CD4-positive, alpha-beta memory T cell (primary cell): ENCODE measurements at regions not wholly inside any gene's neighbourhood (a gene's known extent, or its start where the extent isn't known, plus 50 kb on each side); places are given as distances from the start of the nearest gene placed in this dataset.

ENCODE experiments used
- CTCF ChIA-PET: fragments of 350-600 bp; sonication (Branson Sonifier 250); formaldehyde crosslinking; loops from one replicate; lab custom pipeline; 2021; ENCODE audit warnings: inconsistent platforms; ENCODE audit not compliant: partially characterized antibody; lab: Charles Lee
- POLR2A ChIA-PET: fragments of 350-600 bp; sonication (Branson Sonifier 250); formaldehyde crosslinking; loops from one replicate; lab custom pipeline; 2021; ENCODE audit not compliant: partially characterized antibody; lab: Charles Lee
- DNase-seq, 5 donors: peaks; one replicate each; pipeline versions ENCODE4 v3.0.0 to v3.0.0-alpha.2; 2020 to 2022; ENCODE audit warnings: mixed read lengths in 1 of 5
- H3K27ac ChIP-seq: one replicate; pipeline ENCODE4 v1.7.0; 2013; ENCODE audit warnings: low read depth, low read length
- H3K27me3 ChIP-seq: 2 replicates; pipeline ENCODE4 v1.7.0; 2013; ENCODE audit warnings: mild to moderate bottlenecking, low read length, moderate library complexity; ENCODE audit not compliant: insufficient read depth
- H3K36me3 ChIP-seq: 2 replicates; pipeline ENCODE4 v1.7.0; 2013; ENCODE audit warnings: mild to moderate bottlenecking, low read length, moderate library complexity; ENCODE audit not compliant: insufficient read depth
- H3K4me1 ChIP-seq: 2 replicates; pipeline ENCODE4 v1.7.0; 2013; ENCODE audit warnings: mild to moderate bottlenecking, low read length, moderate library complexity; ENCODE audit not compliant: insufficient read depth
- H3K4me3 ChIP-seq, 2 donors: one replicate each; pipeline ENCODE4 v1.7.0; 2013; ENCODE audit warnings: low read length in 2 of 2, mild to moderate bottlenecking in 1 of 2
- H3K9me3 ChIP-seq, 2 donors: one replicate each; pipeline ENCODE4 v1.7.0; 2013; ENCODE audit warnings: low read length in 2 of 2, control low read depth in 1 of 2; ENCODE audit not compliant: control insufficient read depth in 1 of 2
- H3K27ac Mint-ChIP-seq, 7 donors: one replicate each; pipeline ENCODE4 v1.8.0; 2020 to 2021; ENCODE audit warnings: mixed read lengths in 7 of 7, mild to moderate bottlenecking in 6 of 7, inconsistent platforms in 3 of 7, moderate library complexity in 3 of 7
- H3K27me3 Mint-ChIP-seq, 2 donors: one replicate each; pipeline ENCODE4 v1.8.0; 2020 to 2021; ENCODE audit warnings: mixed read lengths in 2 of 2
- H3K36me3 Mint-ChIP-seq, 2 donors: one replicate each; pipeline ENCODE4 v1.8.0; 2020 to 2021; ENCODE audit warnings: mixed read lengths in 2 of 2, inconsistent platforms in 1 of 2, mild to moderate bottlenecking in 1 of 2
- H3K4me1 Mint-ChIP-seq, 4 donors: one replicate each; pipeline ENCODE4 v1.8.0; 2020 to 2021; ENCODE audit warnings: mixed read lengths in 4 of 4, mild to moderate bottlenecking in 1 of 4
- H3K4me3 Mint-ChIP-seq, 8 donors: one replicate each; pipeline ENCODE4 v1.8.0; 2020 to 2021; ENCODE audit warnings: mixed read lengths in 8 of 8, mild to moderate bottlenecking in 7 of 8, moderate library complexity in 6 of 8, inconsistent platforms in 3 of 8
- H3K9me3 Mint-ChIP-seq, 8 donors: one replicate each; pipeline ENCODE4 v1.8.0; 2020 to 2021; ENCODE audit warnings: mixed read lengths in 8 of 8, mild to moderate bottlenecking in 5 of 8, inconsistent platforms in 3 of 8, moderate library complexity in 1 of 8
- intact Hi-C: fragments of 100-400 bp; cut with micrococcal nuclease; formaldehyde crosslinking; loops from one replicate; pipeline ENCODE4 v1.15.1; 2023

DNA sequence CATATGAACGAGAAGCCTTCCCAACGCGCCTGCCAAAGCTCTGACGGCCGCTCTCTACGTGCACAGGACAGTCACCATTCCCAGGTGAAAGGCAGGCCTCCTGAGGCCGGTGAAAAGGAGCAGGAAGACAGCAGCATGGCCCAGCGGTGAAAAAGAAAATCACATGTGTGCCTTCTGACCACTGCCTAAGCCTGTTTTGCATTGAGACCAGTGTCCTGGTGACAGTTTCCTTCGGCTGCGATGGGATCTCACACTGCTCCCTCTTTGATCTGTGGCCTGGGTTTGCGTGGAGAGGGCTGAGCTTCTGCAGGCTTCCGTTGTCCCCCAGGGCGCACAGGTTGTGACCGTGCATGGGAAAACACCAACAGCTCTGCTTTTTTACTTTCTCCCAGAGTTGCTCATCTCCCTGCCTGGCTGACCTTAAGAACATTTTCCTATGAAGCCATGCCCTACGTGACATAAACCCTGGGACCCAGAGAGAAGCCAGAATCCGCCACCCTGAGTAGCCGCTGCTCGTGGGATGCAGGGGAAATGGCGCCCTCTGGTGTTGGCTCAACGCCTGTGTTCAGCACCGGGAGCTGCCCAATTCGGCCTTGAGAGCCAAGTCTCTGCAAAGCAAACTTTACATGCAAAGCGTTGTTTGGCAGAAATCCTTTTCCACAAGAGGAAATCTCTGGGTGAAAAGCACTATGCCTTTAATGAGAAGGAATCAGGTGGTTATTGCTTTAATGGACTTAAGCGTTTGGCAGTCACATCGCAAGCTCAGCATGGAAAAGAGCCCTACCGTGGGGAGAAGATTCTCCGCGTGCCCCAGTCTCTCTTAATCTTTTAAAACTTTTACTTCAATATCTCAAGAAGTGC lies 112.2 kb upstream of the GPR12 start:
- Mint-ChIP-seq H3K27ac (no peak overlapping the region), H3K4me3 (no peak overlapping the region), H3K27me3 (peaks cover 5 to 8% of the 10 kb centered on the region in 2 donors), H3K36me3 (no peaks in the 10 kb centered on the region), H3K9me3 (peaks cover 0 to 12% (median 9%) of the 10 kb centered on the region in 8 donors), H3K4me1 (no peaks in the 10 kb centered on the region)
- H3K4me3 ChIP-seq: no peak overlapping the region
- H3K27ac ChIP-seq: no peak overlapping the region
- intact Hi-C loops: loop anchor here (1.0 to 5.0 kb wide), 2 partner anchors 164 to 690 kb away; no protein-coding TSS in a partner anchor
- no peaks in the 10 kb centered on the region for H3K36me3 ChIP-seq
- no peaks in the 10 kb centered on the region for H3K4me1 ChIP-seq
- no peaks in the 10 kb centered on the region for H3K9me3 ChIP-seq
- POLR2A ChIA-PET: no interaction called here
- CTCF ChIA-PET: interaction anchor here (0.7 to 4.2 kb wide), 7 partner anchors 8 to 688 kb away, joined by 3 to 30 read pairs (median 3); no protein-coding TSS in a partner anchor
- DNase-seq: peak in 4 of 5 donors; percentile 16 to 32 (median 26)
- no peaks in the 10 kb centered on the region for H3K27me3 ChIP-seq

DNA sequence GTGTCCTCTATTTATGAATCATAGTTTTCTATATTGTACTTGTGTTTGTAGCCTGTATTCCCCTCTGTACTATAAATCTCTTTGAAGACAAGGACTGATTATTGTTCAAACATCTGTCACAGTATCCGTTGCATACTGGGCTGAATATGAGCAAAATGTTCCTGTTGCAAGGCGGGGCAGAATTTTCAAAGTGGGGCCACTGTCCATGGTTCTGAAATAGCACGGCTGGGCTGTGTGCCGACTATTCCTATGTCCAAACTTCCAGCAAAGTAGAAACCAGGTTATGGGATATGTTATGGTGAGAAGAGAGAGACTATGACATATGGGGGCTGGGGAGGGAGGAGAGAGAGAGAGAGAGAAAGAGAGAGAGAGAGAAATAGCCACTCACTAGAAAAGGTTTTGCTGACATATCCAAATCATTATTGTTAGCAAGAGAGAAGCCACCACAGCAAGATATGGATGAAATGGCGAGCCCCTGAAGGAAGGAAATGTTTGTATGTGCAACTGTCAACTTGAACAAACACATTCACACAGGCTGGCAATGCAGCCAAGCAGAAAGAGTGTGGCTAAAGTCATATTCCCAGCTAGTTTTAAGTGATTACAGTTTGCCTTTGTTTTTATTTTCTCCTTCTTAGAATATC lies 107.0 kb upstream of the GPR12 start:
- no peaks in the 10 kb centered on the region for H3K9me3 ChIP-seq
- H3K4me3 Mint-ChIP-seq: no peak overlapping the region
- no peak overlapping the region for H3K27ac Mint-ChIP-seq
- peaks cover 0 to 3% (median 0%) of the 10 kb centered on the region in 8 donors for H3K9me3 Mint-ChIP-seq
- H3K4me3 ChIP-seq: no peak overlapping the region
- no peaks in the 10 kb centered on the region for H3K36me3 Mint-ChIP-seq
- ChIA-PET POLR2A (no interaction called here), CTCF (interaction anchor here (1.1 to 1.4 kb wide), 2 partner anchors 63 to 160 kb away, joined by 3 to 4 read pairs; no protein-coding TSS in a partner anchor)
- H3K27me3 ChIP-seq: no peaks in the 10 kb centered on the region
- peaks cover 3 to 12% of the 10 kb centered on the region in 2 donors for H3K27me3 Mint-ChIP-seq
- DNase-seq: peak in 1 of 5 donors; percentile 2
- intact Hi-C loops: no loop called here
- H3K4me1 Mint-ChIP-seq: no peaks in the 10 kb centered on the region
- H3K27ac ChIP-seq: no peak overlapping the region
- no peaks in the 10 kb centered on the region for H3K36me3 ChIP-seq
- no peaks in the 10 kb centered on the region for H3K4me1 ChIP-seq

DNA sequence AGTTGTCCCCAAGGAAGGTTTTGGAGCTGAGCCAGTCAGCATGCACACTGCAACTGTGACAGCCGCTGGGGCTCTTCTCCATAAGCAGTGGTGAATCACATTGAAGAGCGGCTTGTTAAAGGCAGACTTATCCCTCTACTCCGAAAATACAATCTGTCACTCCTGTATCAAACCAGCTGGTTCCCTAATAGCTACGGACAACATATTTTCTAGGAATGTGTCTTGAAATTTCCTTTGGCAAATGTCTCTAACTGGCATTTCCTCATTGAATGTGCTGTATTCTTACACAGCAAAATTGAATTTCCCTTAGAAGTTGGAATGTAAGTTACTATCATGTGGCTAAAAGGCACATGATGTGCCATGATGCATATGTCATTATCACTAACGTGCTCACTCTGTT lies 104.0 kb upstream of the GPR12 start:
- no peak overlapping the region for H3K27ac Mint-ChIP-seq
- Histone ChIP-seq H3K27ac (no peak overlapping the region), H3K27me3 (no peaks in the 10 kb centered on the region), H3K9me3 (no peaks in the 10 kb centered on the region), H3K4me3 (no peak overlapping the region), H3K4me1 (no peaks in the 10 kb centered on the region), H3K36me3 (no peaks in the 10 kb centered on the region)
- no peak overlapping the region for H3K4me3 Mint-ChIP-seq
- POLR2A ChIA-PET: no interaction called here
- H3K9me3 Mint-ChIP-seq: peaks cover 0 to 7% (median 3%) of the 10 kb centered on the region in 8 donors
- no peaks in the 10 kb centered on the region for H3K4me1 Mint-ChIP-seq
- no peaks in the 10 kb centered on the region for H3K36me3 Mint-ChIP-seq
- intact Hi-C loops: no loop called here
- CTCF ChIA-PET: interaction anchor here (0.7 kb wide), 1 partner anchor 8 kb away, joined by 3 read pairs; no protein-coding TSS in a partner anchor
- no peak for DNase-seq
- H3K27me3 Mint-ChIP-seq: peaks cover 7 to 25% of the 10 kb centered on the region in 2 donors

DNA sequence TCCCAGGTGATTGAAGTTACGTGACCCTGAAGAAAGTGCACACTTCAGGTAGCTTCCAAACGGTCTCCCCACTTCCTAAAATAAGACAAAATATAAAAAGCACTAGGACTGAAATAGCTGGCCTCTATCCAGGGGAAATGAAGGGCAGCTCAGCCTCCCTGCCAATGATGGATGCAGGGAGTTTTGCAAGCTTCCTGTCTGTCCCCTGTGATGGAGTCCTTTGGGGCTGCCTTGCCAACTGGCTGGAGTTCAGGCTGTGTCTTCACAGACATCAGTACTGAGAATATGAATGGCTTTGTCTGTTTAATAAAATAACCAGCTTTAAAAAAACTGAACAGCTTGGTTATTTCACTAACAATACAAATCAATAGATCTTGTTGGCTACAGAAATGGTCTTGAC lies 101.4 kb upstream of the GPR12 start:
- no peak for DNase-seq
- intact Hi-C loops: no loop called here
- Mint-ChIP-seq H3K4me3 (no peak overlapping the region), H3K4me1 (no peaks in the 10 kb centered on the region), H3K27ac (no peak overlapping the region), H3K36me3 (no peaks in the 10 kb centered on the region), H3K9me3 (peaks cover 0 to 7% (median 3%) of the 10 kb centered on the region in 8 donors), H3K27me3 (peaks cover 7 to 30% of the 10 kb centered on the region in 2 donors)
- H3K9me3 ChIP-seq: no peaks in the 10 kb centered on the region
- ChIA-PET CTCF (no interaction called here), POLR2A (no interaction called here)
- no peaks in the 10 kb centered on the region for H3K4me1 ChIP-seq
- no peaks in the 10 kb centered on the region for H3K27me3 ChIP-seq
- no peak overlapping the region for H3K27ac ChIP-seq
- H3K36me3 ChIP-seq: no peaks in the 10 kb centered on the region
- no peak overlapping the region for H3K4me3 ChIP-seq

DNA sequence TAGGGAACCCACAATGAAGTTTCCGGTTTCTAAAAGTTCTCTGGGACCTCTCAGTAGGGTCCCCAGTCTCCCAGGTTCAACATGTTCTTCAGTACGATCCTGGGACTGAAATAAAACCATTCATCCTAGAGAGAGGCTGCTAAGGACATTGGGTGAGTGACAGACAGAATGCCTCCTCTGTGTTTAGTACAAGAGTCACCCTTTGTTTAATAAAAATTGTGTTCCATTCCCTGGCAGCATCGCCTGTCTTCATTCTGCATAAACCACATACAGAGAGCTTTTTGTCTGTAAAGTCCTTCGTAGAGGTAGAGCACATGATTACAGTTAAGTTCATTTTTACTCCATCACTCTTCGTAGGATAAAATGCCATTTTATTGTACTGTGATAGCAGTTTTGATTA lies 95.3 kb upstream of the GPR12 start:
- DNase-seq: no peak
- ChIA-PET CTCF (interaction anchor here (1.3 kb wide), 1 partner anchor 11 kb away, joined by 4 read pairs; no protein-coding TSS in a partner anchor), POLR2A (no interaction called here)
- Histone ChIP-seq H3K9me3 (no peaks in the 10 kb centered on the region), H3K27me3 (no peaks in the 10 kb centered on the region), H3K4me3 (no peak overlapping the region), H3K36me3 (no peaks in the 10 kb centered on the region), H3K4me1 (no peaks in the 10 kb centered on the region), H3K27ac (no peak overlapping the region)
- H3K36me3 Mint-ChIP-seq: no peaks in the 10 kb centered on the region
- H3K27me3 Mint-ChIP-seq: peaks cover 13 to 34% of the 10 kb centered on the region in 2 donors
- intact Hi-C loops: no loop called here
- no peaks in the 10 kb centered on the region for H3K4me1 Mint-ChIP-seq
- no peak overlapping the region for H3K4me3 Mint-ChIP-seq
- no peak overlapping the region for H3K27ac Mint-ChIP-seq
- peaks cover 0 to 13% (median 1%) of the 10 kb centered on the region in 8 donors for H3K9me3 Mint-ChIP-seq

DNA sequence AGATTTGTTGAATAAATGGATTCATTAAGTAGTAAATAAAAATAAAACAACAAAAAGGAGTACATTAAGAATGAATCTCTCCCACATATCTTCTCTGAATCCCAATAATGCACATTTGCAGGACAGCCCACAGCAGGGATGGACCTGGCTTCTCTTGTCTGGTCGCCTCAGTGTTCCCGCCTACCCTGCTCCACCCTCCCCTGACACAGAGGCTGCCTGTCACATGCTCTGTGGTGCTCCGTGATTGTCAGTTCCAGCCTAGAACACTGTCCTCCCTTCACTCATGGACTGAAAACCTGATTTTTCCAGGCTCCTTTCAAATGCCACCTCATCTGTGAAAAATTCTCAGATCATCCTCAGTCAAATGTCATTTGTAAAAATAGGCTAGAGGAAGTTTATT lies 94.5 kb upstream of the GPR12 start:
- Mint-ChIP-seq H3K4me1 (no peaks in the 10 kb centered on the region), H3K27ac (no peak overlapping the region), H3K36me3 (no peaks in the 10 kb centered on the region), H3K9me3 (peaks cover 0 to 10% (median under 1%) of the 10 kb centered on the region in 8 donors), H3K27me3 (peaks cover 12 to 33% of the 10 kb centered on the region in 2 donors), H3K4me3 (no peak overlapping the region)
- ChIA-PET POLR2A (no interaction called here), CTCF (no interaction called here)
- no peak overlapping the region for H3K4me3 ChIP-seq
- H3K27me3 ChIP-seq: no peaks in the 10 kb centered on the region
- H3K4me1 ChIP-seq: no peaks in the 10 kb centered on the region
- DNase-seq: no peak
- no peaks in the 10 kb centered on the region for H3K9me3 ChIP-seq
- H3K36me3 ChIP-seq: no peaks in the 10 kb centered on the region
- no peak overlapping the region for H3K27ac ChIP-seq
- intact Hi-C loops: no loop called here

DNA sequence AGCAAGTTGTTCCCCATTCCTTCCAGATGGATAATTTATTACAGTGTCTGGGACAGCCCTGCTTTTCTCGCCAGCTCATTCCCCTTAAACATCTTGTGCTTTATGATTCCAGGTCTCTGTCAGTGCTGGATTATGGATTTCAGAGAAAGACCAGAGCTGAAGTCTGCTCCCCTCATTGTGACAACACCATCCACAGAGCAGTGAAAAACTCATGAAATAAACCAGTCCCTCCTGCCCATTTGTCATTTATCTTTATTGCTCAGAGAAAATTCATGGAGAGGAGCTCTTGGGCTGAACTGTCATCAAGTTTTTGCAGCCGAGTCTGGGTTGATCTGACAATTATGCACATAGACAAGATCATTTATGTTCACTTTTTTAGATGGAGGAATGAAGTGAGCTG lies 92.7 kb upstream of the GPR12 start:
- no peak overlapping the region for H3K27ac Mint-ChIP-seq
- Histone ChIP-seq H3K4me3 (no peak overlapping the region), H3K9me3 (no peaks in the 10 kb centered on the region), H3K4me1 (no peaks in the 10 kb centered on the region), H3K36me3 (no peaks in the 10 kb centered on the region), H3K27me3 (no peaks in the 10 kb centered on the region), H3K27ac (no peak overlapping the region)
- DNase-seq: no peak
- ChIA-PET CTCF (no interaction called here), POLR2A (no interaction called here)
- intact Hi-C loops: no loop called here
- H3K4me1 Mint-ChIP-seq: no peaks in the 10 kb centered on the region
- peaks cover 8 to 28% of the 10 kb centered on the region in 2 donors for H3K27me3 Mint-ChIP-seq
- H3K9me3 Mint-ChIP-seq: peaks cover 0 to 6% (median 0%) of the 10 kb centered on the region in 8 donors
- no peaks in the 10 kb centered on the region for H3K36me3 Mint-ChIP-seq
- no peak overlapping the region for H3K4me3 Mint-ChIP-seq
